ENCODE measurements at regions not wholly inside any gene's neighbourhood (a gene's known extent, or its start where the extent isn't known, plus 50 kb on each side); places are given as distances from the start of the nearest gene placed in this dataset.

DNA sequence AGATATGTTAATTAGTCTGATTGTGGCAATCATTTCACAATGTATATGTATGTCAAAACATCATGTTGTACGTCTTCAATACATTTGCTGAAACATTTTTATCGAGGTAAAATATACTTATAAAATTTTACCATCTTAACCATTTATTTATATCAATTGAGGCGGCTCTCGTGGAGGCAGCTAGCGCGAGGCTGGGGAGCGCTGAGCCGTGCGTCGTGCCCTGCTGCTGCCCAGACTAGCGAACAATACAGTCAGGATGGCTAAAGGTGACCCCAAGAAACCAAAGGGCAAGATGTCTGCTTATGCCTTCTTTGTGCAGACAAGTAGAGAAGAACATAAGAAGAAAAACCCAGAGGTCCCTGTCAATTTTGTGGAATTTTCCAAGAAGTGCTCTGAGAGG is 202.5 kb upstream of the PBX1 start:
- Histone ChIP-seq H3K9me3 (no peaks in the 10 kb centered on the region), H3K27me3 (no peaks in the 10 kb centered on the region), H3K4me1 (ENCODE audit: insufficient read depth) (no peaks in the 10 kb centered on the region), H3K36me3 (no peaks in the 10 kb centered on the region), H3K27ac (no peak overlapping the region), H3K4me3 (no peak overlapping the region)
- 94 to 96% (median 95%) methylated on average over 11 of the region's 11 CpGs for WGBS, 3 donors
- TF ChIP-seq EP300 (IDR thresholded peaks at IDR 0.05) (no peak), POLR2A (IDR thresholded peaks at IDR 0.05) (no peak)
- TF ChIP-seq, protein P1, sequence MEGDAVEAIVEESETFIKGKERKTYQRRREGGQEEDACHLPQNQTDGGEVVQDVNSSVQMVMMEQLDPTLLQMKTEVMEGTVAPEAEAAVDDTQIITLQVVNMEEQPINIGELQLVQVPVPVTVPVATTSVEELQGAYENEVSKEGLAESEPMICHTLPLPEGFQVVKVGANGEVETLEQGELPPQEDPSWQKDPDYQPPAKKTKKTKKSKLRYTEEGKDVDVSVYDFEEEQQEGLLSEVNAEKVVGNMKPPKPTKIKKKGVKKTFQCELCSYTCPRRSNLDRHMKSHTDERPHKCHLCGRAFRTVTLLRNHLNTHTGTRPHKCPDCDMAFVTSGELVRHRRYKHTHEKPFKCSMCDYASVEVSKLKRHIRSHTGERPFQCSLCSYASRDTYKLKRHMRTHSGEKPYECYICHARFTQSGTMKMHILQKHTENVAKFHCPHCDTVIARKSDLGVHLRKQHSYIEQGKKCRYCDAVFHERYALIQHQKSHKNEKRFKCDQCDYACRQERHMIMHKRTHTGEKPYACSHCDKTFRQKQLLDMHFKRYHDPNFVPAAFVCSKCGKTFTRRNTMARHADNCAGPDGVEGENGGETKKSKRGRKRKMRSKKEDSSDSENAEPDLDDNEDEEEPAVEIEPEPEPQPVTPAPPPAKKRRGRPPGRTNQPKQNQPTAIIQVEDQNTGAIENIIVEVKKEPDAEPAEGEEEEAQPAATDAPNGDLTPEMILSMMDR (IDR thresholded peaks at IDR 0.05), result no peak
- intact Hi-C loops (cut with DNase I), result no loop called here
- DNase-seq, result no peak

DNA sequence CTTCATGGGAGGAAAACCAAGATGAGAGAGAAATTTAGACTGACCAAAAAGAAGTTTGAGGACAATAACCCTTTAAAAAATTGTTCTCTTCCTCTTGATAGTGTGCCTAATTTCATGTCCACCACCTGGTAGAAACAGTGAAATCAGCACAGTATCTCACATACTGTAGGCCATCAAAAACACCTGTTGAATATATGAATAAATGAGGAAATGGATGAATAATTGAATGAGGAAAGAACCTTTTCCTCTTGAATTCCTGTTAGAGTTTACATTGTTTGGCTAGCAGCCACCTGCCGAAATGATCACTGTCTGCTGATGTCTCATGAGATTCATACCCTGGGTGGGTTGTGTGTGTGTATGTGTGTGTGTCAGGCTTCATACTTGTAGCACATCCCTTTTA is 198.7 kb upstream of the PBX1 start:
- DNase-seq, result no peak
- H3K9me3 ChIP-seq, result no peaks in the 10 kb centered on the region
- H3K27me3 ChIP-seq, result no peaks in the 10 kb centered on the region
- WGBS, 3 donors, result 81 to 96% (median 88%) methylated on average over 1 of the region's 1 CpG
- intact Hi-C loops (cut with DNase I), result no loop called here
- no peaks in the 10 kb centered on the region for H3K4me1 ChIP-seq (ENCODE audit: insufficient read depth)
- no peak overlapping the region for H3K27ac ChIP-seq
- no peaks in the 10 kb centered on the region for H3K36me3 ChIP-seq
- H3K4me3 ChIP-seq, result no peak overlapping the region
- TF ChIP-seq EP300 (IDR thresholded peaks at IDR 0.05) (no peak), POLR2A (IDR thresholded peaks at IDR 0.05) (no peak)
- TF ChIP-seq, protein P1 (IDR thresholded peaks at IDR 0.05), result no peak

DNA sequence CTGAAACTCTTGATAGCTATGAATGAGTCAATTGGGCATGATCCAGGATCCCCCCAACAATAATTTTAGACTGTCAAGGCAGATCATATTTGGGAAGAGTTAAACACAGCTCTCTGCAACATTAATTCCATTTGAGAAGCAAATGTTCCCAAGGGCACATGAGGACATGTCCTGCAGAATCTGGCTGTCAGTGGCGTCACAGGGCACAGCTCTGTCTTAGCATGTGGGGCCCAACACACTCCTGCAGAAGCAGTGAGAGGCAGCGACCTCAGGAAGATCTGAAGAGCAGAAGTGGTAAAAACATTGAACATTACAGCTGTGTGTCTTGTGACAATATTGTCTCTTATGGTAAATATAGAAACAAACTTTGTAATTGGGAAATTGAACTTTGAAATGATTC is 197.1 kb upstream of the PBX1 start:
- 75 to 86% (median 78%) methylated on average over 2 of the region's 2 CpGs for WGBS, 3 donors
- no peak for DNase-seq
- Histone ChIP-seq H3K4me3 (no peak overlapping the region), H3K4me1 (ENCODE audit: insufficient read depth) (no peaks in the 10 kb centered on the region), H3K9me3 (peaks cover 0 to 5% of the 10 kb centered on the region in 2 donors), H3K27ac (no peak overlapping the region), H3K27me3 (no peaks in the 10 kb centered on the region), H3K36me3 (no peaks in the 10 kb centered on the region)
- TF ChIP-seq, protein P1 (IDR thresholded peaks at IDR 0.05), result no peak
- TF ChIP-seq EP300 (IDR thresholded peaks at IDR 0.05) (no peak), POLR2A (IDR thresholded peaks at IDR 0.05) (no peak)
- intact Hi-C loops (cut with DNase I), result no loop called here

DNA sequence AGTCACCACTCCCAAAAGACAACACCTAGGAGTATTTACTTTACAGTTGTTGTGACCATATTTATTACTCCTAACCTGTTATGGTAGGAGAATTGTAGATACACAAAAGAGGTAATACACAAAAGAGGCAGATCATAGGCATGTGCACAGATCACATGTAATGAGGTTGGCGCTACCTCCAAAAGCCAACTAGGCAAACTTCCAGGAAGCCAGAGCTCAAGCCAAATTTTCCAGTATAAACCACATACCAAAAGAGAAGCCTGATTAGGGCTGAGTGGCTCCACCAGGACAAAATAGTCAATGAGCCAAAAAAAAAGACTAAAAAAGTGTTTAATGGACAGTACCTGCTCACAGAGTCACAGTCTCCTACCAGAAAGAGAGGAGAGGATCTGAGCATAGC is 195.0 kb upstream of the PBX1 start:
- Histone ChIP-seq H3K9me3 (peaks cover 0 to 5% of the 10 kb centered on the region in 2 donors), H3K27ac (no peak overlapping the region), H3K36me3 (no peaks in the 10 kb centered on the region), H3K4me3 (no peak overlapping the region), H3K27me3 (no peaks in the 10 kb centered on the region), H3K4me1 (ENCODE audit: insufficient read depth) (no peaks in the 10 kb centered on the region)
- 80 to 91% (median 80%) methylated on average over 1 of the region's 1 CpG for WGBS, 3 donors
- intact Hi-C loops (cut with DNase I), result no loop called here
- TF ChIP-seq POLR2A (IDR thresholded peaks at IDR 0.05) (no peak), EP300 (IDR thresholded peaks at IDR 0.05) (no peak)
- TF ChIP-seq, protein P1 (IDR thresholded peaks at IDR 0.05), result no peak
- no peak for DNase-seq

DNA sequence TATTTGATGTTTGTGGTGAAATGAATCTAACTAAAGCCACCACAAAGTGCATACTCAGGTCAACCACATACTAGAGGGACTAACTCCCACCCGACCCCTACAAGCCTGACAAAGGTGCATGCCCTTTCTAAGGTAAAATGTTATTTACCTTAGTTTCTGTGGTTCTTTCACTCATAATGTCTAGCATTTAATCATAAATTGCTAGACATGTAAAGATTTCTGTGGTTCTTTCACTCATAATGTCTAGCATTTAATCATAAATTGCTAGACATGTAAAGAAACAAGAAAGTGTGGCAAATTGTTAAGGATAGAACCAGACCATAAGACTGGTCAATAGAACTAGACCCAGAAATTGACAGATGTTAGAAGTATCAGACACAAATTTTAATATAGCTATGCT is 193.0 kb upstream of the PBX1 start:
- TF ChIP-seq, protein P1 (IDR thresholded peaks at IDR 0.05), result no peak
- TF ChIP-seq EP300 (IDR thresholded peaks at IDR 0.05) (no peak), POLR2A (IDR thresholded peaks at IDR 0.05) (no peak)
- Histone ChIP-seq H3K27me3 (no peaks in the 10 kb centered on the region), H3K4me3 (no peak overlapping the region), H3K9me3 (peaks cover 0 to 5% of the 10 kb centered on the region in 2 donors), H3K27ac (no peak overlapping the region), H3K36me3 (no peaks in the 10 kb centered on the region), H3K4me1 (ENCODE audit: insufficient read depth) (no peaks in the 10 kb centered on the region)
- WGBS, 3 donors, result 90 to 100% (median 100%) methylated on average over 1 of the region's 1 CpG
- DNase-seq, result no peak
- intact Hi-C loops (cut with DNase I), result no loop called here
